GM06990 (cell line): ENCODE measurements at regions not wholly inside any gene's neighbourhood (a gene's known extent, or its start where the extent isn't known, plus 50 kb on each side); places are given as distances from the start of the nearest gene placed in this dataset.

Experiments used
- DNase-seq: peaks from one replicate; pipeline ENCODE4 v3.0.0-alpha.2; 2011; ENCODE audit not compliant: insufficient read length; ENCODE audit errors: extremely low read depth
- H3K27me3 ChIP-seq: replicated peaks from 2 replicates; pipeline ENCODE4 v1.6.0; 2011; ENCODE audit warnings: low read length; ENCODE audit not compliant: control insufficient read depth, insufficient read depth
- H3K36me3 ChIP-seq: 2 replicates; pipeline ENCODE4 v1.5.1; 2011; ENCODE audit warnings: low read length; ENCODE audit not compliant: control insufficient read depth, insufficient read depth
- H3K4me3 ChIP-seq: replicated peaks from 2 replicates; pipeline ENCODE4 v1.5.1; 2011; ENCODE audit warnings: low read depth, mild to moderate bottlenecking, control low read depth, low read length
- TF ChIP-seq, protein P1 (sequence below): IDR thresholded peaks from 2 replicates; pipeline ENCODE4 v1.5.1; 2011; ENCODE audit warnings: low read length, control low read depth, mild to moderate bottlenecking, inconsistent platforms; ENCODE audit not compliant: insufficient read depth, poor library complexity, severe bottlenecking

DNA sequence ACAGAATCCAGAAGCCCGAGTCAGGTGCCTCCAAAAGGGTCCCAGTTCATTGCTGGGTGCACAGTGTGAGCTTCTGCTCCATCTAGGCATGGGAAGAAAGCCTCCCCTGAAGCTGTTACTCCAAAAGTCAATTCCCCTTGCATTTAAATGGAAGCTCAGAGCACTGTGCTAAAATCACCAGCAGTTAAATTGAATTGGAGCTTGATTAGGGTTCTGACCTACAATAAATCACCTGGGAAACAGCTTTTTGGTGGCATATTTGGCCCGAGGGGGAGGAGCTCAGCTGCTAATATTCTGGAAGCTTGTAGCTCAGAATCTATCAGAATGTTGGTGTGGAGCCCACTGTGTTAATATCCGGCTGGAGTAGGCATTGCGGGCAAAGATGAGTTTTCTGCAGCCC is 87.1 kb upstream of the RGMA start:
- DNase-seq: no peak
- no peaks in the 10 kb centered on the region; the same call in 1 of the 2 replicates for H3K27me3 ChIP-seq
- TF ChIP-seq, protein P1, sequence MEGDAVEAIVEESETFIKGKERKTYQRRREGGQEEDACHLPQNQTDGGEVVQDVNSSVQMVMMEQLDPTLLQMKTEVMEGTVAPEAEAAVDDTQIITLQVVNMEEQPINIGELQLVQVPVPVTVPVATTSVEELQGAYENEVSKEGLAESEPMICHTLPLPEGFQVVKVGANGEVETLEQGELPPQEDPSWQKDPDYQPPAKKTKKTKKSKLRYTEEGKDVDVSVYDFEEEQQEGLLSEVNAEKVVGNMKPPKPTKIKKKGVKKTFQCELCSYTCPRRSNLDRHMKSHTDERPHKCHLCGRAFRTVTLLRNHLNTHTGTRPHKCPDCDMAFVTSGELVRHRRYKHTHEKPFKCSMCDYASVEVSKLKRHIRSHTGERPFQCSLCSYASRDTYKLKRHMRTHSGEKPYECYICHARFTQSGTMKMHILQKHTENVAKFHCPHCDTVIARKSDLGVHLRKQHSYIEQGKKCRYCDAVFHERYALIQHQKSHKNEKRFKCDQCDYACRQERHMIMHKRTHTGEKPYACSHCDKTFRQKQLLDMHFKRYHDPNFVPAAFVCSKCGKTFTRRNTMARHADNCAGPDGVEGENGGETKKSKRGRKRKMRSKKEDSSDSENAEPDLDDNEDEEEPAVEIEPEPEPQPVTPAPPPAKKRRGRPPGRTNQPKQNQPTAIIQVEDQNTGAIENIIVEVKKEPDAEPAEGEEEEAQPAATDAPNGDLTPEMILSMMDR: no peak
- H3K36me3 ChIP-seq: no peaks in the 10 kb centered on the region
- no peak overlapping the region for H3K4me3 ChIP-seq

- Histone ChIP-seq H3K36me3 (no peaks in the 10 kb centered on the region), H3K4me3 (no peak overlapping the region), H3K27me3 (no peaks in the 10 kb centered on the region; the same call in 1 of the 2 replicates)
- DNase-seq: no peak
- TF ChIP-seq, protein P1: no peak
These were observed 85.8 kb upstream of the RGMA start for GRCh38 chr15:93174836-93175235.

DNA sequence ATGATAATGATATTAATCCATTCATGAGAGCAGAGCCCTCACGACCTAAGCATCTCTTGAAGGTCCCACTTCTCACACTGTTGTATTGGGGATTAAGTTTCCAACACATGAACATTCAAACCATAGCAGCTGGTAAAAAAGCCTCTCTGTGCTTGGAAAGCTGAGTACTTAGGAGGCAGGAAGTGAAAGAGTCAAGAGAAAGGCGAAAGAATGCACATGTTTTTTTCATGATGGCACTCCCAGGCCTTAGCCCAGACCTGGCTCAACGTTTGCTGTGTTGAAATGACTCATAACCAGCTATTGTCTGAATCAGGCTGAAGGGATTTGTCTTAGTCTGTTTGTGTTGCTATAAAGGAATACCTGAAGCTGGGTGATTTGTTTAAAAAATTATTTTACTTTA is 84.4 kb upstream of the RGMA start:
- Histone ChIP-seq H3K27me3 (no peaks in the 10 kb centered on the region; the same call in 1 of the 2 replicates), H3K4me3 (no peak overlapping the region), H3K36me3 (no peaks in the 10 kb centered on the region)
- DNase-seq: no peak
- TF ChIP-seq, protein P1: no peak

DNA sequence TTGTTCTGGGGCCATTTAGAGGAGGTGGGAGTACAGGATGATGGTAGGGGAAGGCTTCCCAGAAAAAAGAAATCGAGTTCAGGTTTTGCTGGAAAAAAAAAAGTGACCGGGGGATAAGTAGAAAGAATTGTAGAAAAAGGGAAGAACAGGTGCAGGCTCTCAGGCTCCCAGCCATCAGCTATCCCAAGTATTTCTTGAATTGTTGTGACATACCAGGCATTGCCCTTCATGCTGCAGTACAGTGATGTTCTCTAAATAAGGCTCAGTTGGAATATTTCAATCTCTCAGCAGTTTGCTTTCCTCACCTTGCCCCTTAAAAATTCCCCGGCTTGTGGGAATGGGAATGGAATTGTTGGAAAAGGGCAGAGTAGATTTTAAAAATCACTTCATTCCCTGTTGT is 82.5 kb upstream of the RGMA start:
- no peak for DNase-seq
- H3K4me3 ChIP-seq: no peak overlapping the region
- no peaks in the 10 kb centered on the region for H3K27me3 ChIP-seq
- no peaks in the 10 kb centered on the region for H3K36me3 ChIP-seq
- TF ChIP-seq, protein P1: no peak

- DNase-seq: no peak
- TF ChIP-seq, protein P1: no peak
- no peaks in the 10 kb centered on the region for H3K27me3 ChIP-seq
- H3K4me3 ChIP-seq: no peak overlapping the region
- H3K36me3 ChIP-seq: no peaks in the 10 kb centered on the region
These were observed 81.3 kb upstream of the RGMA start for GRCh38 chr15:93170329-93170728.

- H3K4me3 ChIP-seq: no peak overlapping the region
- DNase-seq: no peak
- H3K36me3 ChIP-seq: no peaks in the 10 kb centered on the region
- H3K27me3 ChIP-seq: no peaks in the 10 kb centered on the region; the same call in 1 of the 2 replicates
- TF ChIP-seq, protein P1: no peak
These were observed 79.9 kb upstream of the RGMA start for GRCh38 chr15:93168910-93169309.
